HG03103 (cell line): ENCODE measurements at regions not wholly inside any gene's neighbourhood (a gene's known extent, or its start where the extent isn't known, plus 50 kb on each side); places are given as distances from the start of the nearest gene placed in this dataset.
"Not testable (repeated sequence)": the region's sequence is repeated elsewhere in the genome, so short reads cannot be mapped to it uniquely, and the experiment has no call there.

Experiments
- ATAC-seq: cut with Tn5 transposase; IDR thresholded peaks from one replicate; pipeline ENCODE4 v1.9.1; 2021; ENCODE audit warnings: low read depth; ENCODE audit not compliant: unreplicated experiment

GRCh38 chr10:33012306-33012705 is 54.3 kb upstream of the ITGB1 start:
- ATAC-seq: no peak

- no peak for ATAC-seq
Measured at GRCh38 chr10:33010132-33011037, 52.4 kb upstream of the ITGB1 start.

GRCh38 chr10:33009244-33010131 is 51.5 kb upstream of the ITGB1 start:
- ATAC-seq: no peak

GRCh38 chr10:33008499-33009243 is 50.6 kb upstream of the ITGB1 start:
- ATAC-seq: peak; percentile 55

- ATAC-seq: not testable (repeated sequence)
Measured at GRCh38 chr10:33007731-33008381, 49.8 kb upstream of the ITGB1 start.
